GM12873 (cell line): ENCODE measurements at regions not wholly inside any gene's neighbourhood (a gene's known extent, or its start where the extent isn't known, plus 50 kb on each side); places are given as distances from the start of the nearest gene placed in this dataset.

Experiments used
- TF ChIP-seq, protein P1 (sequence below): IDR thresholded peaks from 2 replicates; pipeline ENCODE4 v1.5.1; 2012; ENCODE audit warnings: low read depth, mild to moderate bottlenecking, moderate library complexity, low read length, control low read depth; ENCODE audit not compliant: insufficient read depth; ENCODE audit errors: missing control alignments

DNA sequence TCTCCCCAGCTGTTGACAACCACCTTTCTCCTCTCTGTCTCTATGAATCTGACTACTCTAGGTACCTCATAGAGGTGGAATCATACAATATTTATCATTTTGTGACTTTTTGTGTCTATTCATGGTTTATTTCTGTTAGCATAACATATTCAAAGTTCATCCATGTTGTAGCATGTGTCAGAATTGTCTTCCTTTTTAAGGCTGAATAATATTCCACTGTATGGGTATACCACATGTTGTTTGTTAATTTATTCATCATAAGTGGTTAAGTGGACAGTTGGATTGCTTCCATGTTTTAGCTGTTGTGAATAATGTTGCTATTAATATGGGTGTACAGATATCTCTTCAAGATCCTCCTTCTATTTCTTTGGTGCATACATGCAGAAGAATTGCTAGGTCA, 69.9 kb upstream of the COMTD1 start:
- TF ChIP-seq, protein P1, sequence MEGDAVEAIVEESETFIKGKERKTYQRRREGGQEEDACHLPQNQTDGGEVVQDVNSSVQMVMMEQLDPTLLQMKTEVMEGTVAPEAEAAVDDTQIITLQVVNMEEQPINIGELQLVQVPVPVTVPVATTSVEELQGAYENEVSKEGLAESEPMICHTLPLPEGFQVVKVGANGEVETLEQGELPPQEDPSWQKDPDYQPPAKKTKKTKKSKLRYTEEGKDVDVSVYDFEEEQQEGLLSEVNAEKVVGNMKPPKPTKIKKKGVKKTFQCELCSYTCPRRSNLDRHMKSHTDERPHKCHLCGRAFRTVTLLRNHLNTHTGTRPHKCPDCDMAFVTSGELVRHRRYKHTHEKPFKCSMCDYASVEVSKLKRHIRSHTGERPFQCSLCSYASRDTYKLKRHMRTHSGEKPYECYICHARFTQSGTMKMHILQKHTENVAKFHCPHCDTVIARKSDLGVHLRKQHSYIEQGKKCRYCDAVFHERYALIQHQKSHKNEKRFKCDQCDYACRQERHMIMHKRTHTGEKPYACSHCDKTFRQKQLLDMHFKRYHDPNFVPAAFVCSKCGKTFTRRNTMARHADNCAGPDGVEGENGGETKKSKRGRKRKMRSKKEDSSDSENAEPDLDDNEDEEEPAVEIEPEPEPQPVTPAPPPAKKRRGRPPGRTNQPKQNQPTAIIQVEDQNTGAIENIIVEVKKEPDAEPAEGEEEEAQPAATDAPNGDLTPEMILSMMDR = no peak

GRCh38 chr10:75304741-75305390, 69.1 kb upstream of the COMTD1 start:
- TF ChIP-seq, protein P1 = no peak

GRCh38 chr10:75304313-75304712, 68.6 kb upstream of the COMTD1 start:
- TF ChIP-seq, protein P1 = no peak

GRCh38 chr10:75303045-75303777, 67.5 kb upstream of the COMTD1 start:
- TF ChIP-seq, protein P1 = no peak

DNA sequence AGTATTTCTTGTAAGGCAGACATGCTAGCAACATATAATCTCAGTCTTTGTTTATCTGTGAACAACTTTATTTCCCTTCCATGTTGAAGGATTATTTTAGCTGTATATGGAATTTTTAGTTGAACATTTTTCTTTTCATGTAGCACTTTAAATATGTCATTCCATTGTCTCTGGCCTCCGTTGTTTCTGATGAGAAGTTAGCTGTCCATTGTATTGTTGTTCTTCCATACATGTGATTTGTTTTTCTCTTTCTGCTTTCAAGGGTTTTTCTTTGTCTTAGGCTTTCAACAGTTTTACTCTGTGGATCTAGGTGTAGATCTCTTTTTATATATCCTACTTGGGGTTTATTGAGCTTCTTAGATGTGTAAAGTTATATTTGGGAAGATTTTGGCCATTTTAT, 66.3 kb upstream of the COMTD1 start:
- TF ChIP-seq, protein P1 = no peak

DNA sequence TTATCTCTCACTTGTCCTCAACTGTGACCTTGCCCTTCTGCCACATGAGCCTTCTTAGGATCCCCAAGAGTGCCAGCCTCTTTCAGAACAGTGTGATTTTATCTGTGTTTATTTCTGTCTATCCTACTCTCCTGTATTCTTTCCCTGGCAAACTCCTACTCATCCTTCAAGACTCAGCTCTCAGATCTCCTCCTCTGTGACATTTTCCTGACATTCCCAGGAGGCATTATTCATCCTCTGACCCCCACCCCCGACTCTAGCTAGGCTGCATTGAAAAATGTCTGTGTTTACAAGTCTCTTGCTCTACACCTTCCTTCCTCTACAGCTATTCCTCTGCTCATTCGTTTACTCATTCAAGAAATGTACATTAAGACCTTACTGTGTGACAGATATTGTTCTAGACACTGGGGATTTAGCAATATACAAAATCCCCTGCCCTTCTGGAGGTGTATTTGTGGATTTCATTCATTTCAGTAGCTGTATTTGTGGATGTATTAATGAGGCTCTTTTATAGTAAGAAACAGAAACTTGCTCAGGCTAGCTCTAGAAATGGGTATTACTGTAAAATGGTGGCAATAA, 61.4 kb upstream of the COMTD1 start:
- TF ChIP-seq, protein P1 = no peak

DNA sequence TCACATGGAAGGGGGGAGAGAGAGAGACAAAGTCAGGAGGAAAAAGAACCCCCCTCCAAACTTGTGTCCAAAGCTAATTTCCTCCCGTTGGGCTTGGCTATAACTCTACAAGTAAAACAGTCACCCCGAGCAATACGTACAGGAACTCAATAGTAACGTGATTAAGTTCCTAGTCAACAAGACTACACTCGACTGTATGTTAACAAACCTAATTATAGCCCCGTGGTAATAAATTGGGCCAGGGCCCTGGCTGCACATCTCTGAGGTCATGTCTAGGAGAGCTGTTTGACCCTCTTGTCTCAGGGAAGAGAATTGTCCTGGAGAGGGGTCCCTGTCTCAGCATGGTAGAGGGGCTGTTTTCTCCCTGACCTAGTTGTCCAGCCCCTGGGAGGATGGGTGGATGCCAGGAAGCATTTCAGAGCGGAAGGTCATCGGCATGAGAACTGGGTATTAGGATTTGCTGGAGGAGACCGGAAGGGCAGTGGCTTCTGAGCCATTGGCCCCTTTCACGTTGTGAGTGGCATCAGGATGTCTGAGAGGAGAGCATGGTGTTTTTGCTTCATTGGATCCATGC, 60.2 kb upstream of the COMTD1 start:
- TF ChIP-seq, protein P1 = no peak
